ENCODE measurements at regions not wholly inside any gene's neighbourhood (a gene's known extent, or its start where the extent isn't known, plus 50 kb on each side); places are given as distances from the start of the nearest gene placed in this dataset.
A peak's percentile ranks its signal among the peaks of the same experiment; 100 is the strongest.

GRCh38 chr4:94127707-94128328 is 79.8 kb upstream of the SMARCAD1 start:
- TF ChIP-seq EZH2 (IDR thresholded peaks at IDR 0.05; ENCODE audit: insufficient read depth, low read length) (no peak), CTCF (IDR thresholded peaks at IDR 0.05; ENCODE audit: insufficient read depth, low read depth, low read length) (peak; percentile 55)
- Histone ChIP-seq H3K36me3 (ENCODE audit: insufficient read depth, low read length) (no peaks in the 10 kb centered on the region), H3K4me1 (ENCODE audit: insufficient read depth, low read length) (no peaks in the 10 kb centered on the region), H4K20me1 (ENCODE audit: insufficient read depth, low read length) (no peaks in the 10 kb centered on the region), H2AFZ (ENCODE audit: low read depth, low read length) (no peak overlapping the region), H3K27me3 (ENCODE audit: insufficient read depth, low read length) (no peaks in the 10 kb centered on the region), H3K4me2 (ENCODE audit: low read length) (no peak overlapping the region), H3K9ac (ENCODE audit: low read length) (no peak overlapping the region), H3K4me3 (ENCODE audit: insufficient read depth, low read depth, low read length) (no peak overlapping the region), H3K9me3 (ENCODE audit: insufficient read depth, low read depth, low read length) (no peaks in the 10 kb centered on the region), H3K27ac (ENCODE audit: low read depth, low read length) (no peak overlapping the region), H3K79me2 (ENCODE audit: insufficient read depth, low read length) (no peaks in the 10 kb centered on the region)
- H3K27ac Mint-ChIP-seq (ENCODE audit: unreplicated experiment): no peak overlapping the region
- H3K9me3 Mint-ChIP-seq (ENCODE audit: unreplicated experiment): no peaks in the 10 kb centered on the region
- no peak overlapping the region for H3K4me3 Mint-ChIP-seq (ENCODE audit: unreplicated experiment)
- FAIRE-seq: peak; percentile 45
- H3K36me3 Mint-ChIP-seq (ENCODE audit: low read depth, unreplicated experiment): no peaks in the 10 kb centered on the region
- DNase-seq (ENCODE audit: low read depth): peak; percentile 8
- H3K4me1 Mint-ChIP-seq (ENCODE audit: low read depth, unreplicated experiment): peaks cover 3% of the 10 kb centered on the region
- no peaks in the 10 kb centered on the region for H3K27me3 Mint-ChIP-seq (ENCODE audit: low read depth, unreplicated experiment)

- no peaks in the 10 kb centered on the region for H3K36me3 ChIP-seq (ENCODE audit: insufficient read depth, low read length)
- DNase-seq (ENCODE audit: low read depth) (no peak), FAIRE-seq (no peak)
- no peaks in the 10 kb centered on the region for H3K9me3 Mint-ChIP-seq (ENCODE audit: unreplicated experiment)
- H3K9me3 ChIP-seq (ENCODE audit: insufficient read depth, low read depth, low read length): no peaks in the 10 kb centered on the region
- peaks cover 3% of the 10 kb centered on the region for H3K4me1 Mint-ChIP-seq (ENCODE audit: low read depth, unreplicated experiment)
- H2AFZ ChIP-seq (ENCODE audit: low read depth, low read length): no peak overlapping the region
- H3K4me3 ChIP-seq (ENCODE audit: insufficient read depth, low read depth, low read length): no peak overlapping the region
- TF ChIP-seq CTCF (IDR thresholded peaks at IDR 0.05; ENCODE audit: insufficient read depth, low read depth, low read length): no peak
- no peak for TF ChIP-seq EZH2 (IDR thresholded peaks at IDR 0.05; ENCODE audit: insufficient read depth, low read length)
- no peaks in the 10 kb centered on the region for H3K36me3 Mint-ChIP-seq (ENCODE audit: low read depth, unreplicated experiment)
- no peak overlapping the region for H3K4me2 ChIP-seq (ENCODE audit: low read length)
- no peak overlapping the region for H3K9ac ChIP-seq (ENCODE audit: low read length)
- H3K27me3 ChIP-seq (ENCODE audit: insufficient read depth, low read length): no peaks in the 10 kb centered on the region
- no peak overlapping the region for H3K27ac ChIP-seq (ENCODE audit: low read depth, low read length)
- H3K27me3 Mint-ChIP-seq (ENCODE audit: low read depth, unreplicated experiment): no peaks in the 10 kb centered on the region
- H3K4me1 ChIP-seq (ENCODE audit: insufficient read depth, low read length): no peaks in the 10 kb centered on the region
- no peaks in the 10 kb centered on the region for H3K79me2 ChIP-seq (ENCODE audit: insufficient read depth, low read length)
- H3K4me3 Mint-ChIP-seq (ENCODE audit: unreplicated experiment): no peak overlapping the region
- H3K27ac Mint-ChIP-seq (ENCODE audit: unreplicated experiment): no peak overlapping the region
- no peaks in the 10 kb centered on the region for H4K20me1 ChIP-seq (ENCODE audit: insufficient read depth, low read length)
Observed at GRCh38 chr4:94131212-94131611, 76.5 kb upstream of the SMARCAD1 start.

- Mint-ChIP-seq H3K27me3 (ENCODE audit: low read depth, unreplicated experiment) (no peaks in the 10 kb centered on the region), H3K4me1 (ENCODE audit: low read depth, unreplicated experiment) (peaks cover 3% of the 10 kb centered on the region), H3K9me3 (ENCODE audit: unreplicated experiment) (no peaks in the 10 kb centered on the region), H3K36me3 (ENCODE audit: low read depth, unreplicated experiment) (no peaks in the 10 kb centered on the region), H3K27ac (ENCODE audit: unreplicated experiment) (no peak overlapping the region), H3K4me3 (ENCODE audit: unreplicated experiment) (no peak overlapping the region)
- TF ChIP-seq CTCF (IDR thresholded peaks at IDR 0.05; ENCODE audit: insufficient read depth, low read depth, low read length) (no peak), EZH2 (IDR thresholded peaks at IDR 0.05; ENCODE audit: insufficient read depth, low read length) (no peak)
- H3K27ac ChIP-seq (ENCODE audit: low read depth, low read length): no peak overlapping the region
- no peaks in the 10 kb centered on the region for H3K79me2 ChIP-seq (ENCODE audit: insufficient read depth, low read length)
- no peaks in the 10 kb centered on the region for H4K20me1 ChIP-seq (ENCODE audit: insufficient read depth, low read length)
- H3K9ac ChIP-seq (ENCODE audit: low read length): no peak overlapping the region
- H3K4me1 ChIP-seq (ENCODE audit: insufficient read depth, low read length): no peaks in the 10 kb centered on the region
- no peaks in the 10 kb centered on the region for H3K36me3 ChIP-seq (ENCODE audit: insufficient read depth, low read length)
- H3K9me3 ChIP-seq (ENCODE audit: insufficient read depth, low read depth, low read length): no peaks in the 10 kb centered on the region
- H3K4me3 ChIP-seq (ENCODE audit: insufficient read depth, low read depth, low read length): no peak overlapping the region
- no peak overlapping the region for H3K4me2 ChIP-seq (ENCODE audit: low read length)
- DNase-seq (ENCODE audit: low read depth) (no peak), FAIRE-seq (no peak)
- H2AFZ ChIP-seq (ENCODE audit: low read depth, low read length): no peak overlapping the region
- peaks cover under 1% of the 10 kb centered on the region for H3K27me3 ChIP-seq (ENCODE audit: insufficient read depth, low read length)
Observed at GRCh38 chr4:94135701-94136100, 72.0 kb upstream of the SMARCAD1 start.
